WTC11 (cell line): ENCODE measurements at regions not wholly inside any gene's neighbourhood (a gene's known extent, or its start where the extent isn't known, plus 50 kb on each side); places are given as distances from the start of the nearest gene placed in this dataset.

Experiments
- ATAC-seq: fragments of 200-7000 bp; cut with Tn5 transposase; 2 replicates; pipeline ENCODE4 v1.10.0; 2021; ENCODE audit warnings: mild to moderate bottlenecking, moderate library complexity
- CTCF ChIA-PET: fragments of 300-600 bp; sonication (Branson Sonifier 250); formaldehyde crosslinking; loops from one replicate; lab custom pipeline; 2021; ENCODE audit warnings: antibody characterized with exemption; lab: Charles Lee
- POLR2A ChIA-PET: fragments of 350-600 bp; sonication (Branson Sonifier 250); formaldehyde crosslinking; loops from one replicate; lab custom pipeline; 2021; ENCODE audit warnings: antibody characterized with exemption; lab: Charles Lee
- DNase-seq: peaks from one replicate; pipeline ENCODE4 v3.0.0; 2021; ENCODE audit warnings: low spot score
- H3K27ac Mint-ChIP-seq: 2 replicates; pipeline ENCODE4 v1.8.0; 2021; ENCODE audit warnings: mixed read lengths
- H3K27me3 Mint-ChIP-seq: 2 replicates; pipeline ENCODE4 v1.8.0; 2021; ENCODE audit warnings: low read depth, mild to moderate bottlenecking, moderate library complexity, mixed read lengths
- H3K36me3 Mint-ChIP-seq: 2 replicates; pipeline ENCODE4 v1.8.0; 2021; ENCODE audit warnings: mixed read lengths
- H3K4me1 Mint-ChIP-seq: 2 replicates; pipeline ENCODE4 v1.8.0; 2022; ENCODE audit warnings: mixed read lengths
- H3K4me3 Mint-ChIP-seq: 2 replicates; pipeline ENCODE4 v1.8.0; 2021; ENCODE audit warnings: mild to moderate bottlenecking, moderate library complexity, mixed read lengths
- H3K9me3 Mint-ChIP-seq: 2 replicates; pipeline ENCODE4 v1.8.0; 2021; ENCODE audit warnings: mixed read lengths
- ATF1 ChIP-seq: sonication (generic); formaldehyde crosslinking; IDR thresholded peaks from 2 replicates; pipeline ENCODE4 v1.8.1; 2023; ENCODE audit warnings: mild to moderate bottlenecking, moderate library complexity, missing genetic modification reagents
- FOXK1 ChIP-seq: sonication (generic); formaldehyde crosslinking; IDR thresholded peaks from 2 replicates; pipeline ENCODE4 v1.8.0; 2022; ENCODE audit warnings: mild to moderate bottlenecking, moderate library complexity, missing genetic modification reagents
- HMGA2 ChIP-seq: fragments of 250-450 bp; sonication (Bioruptor Pico); IDR thresholded peaks from 2 replicates; pipeline ENCODE4 v1.4.0; 2021; ENCODE audit warnings: mild to moderate bottlenecking, moderate library complexity
- IRF2 ChIP-seq: sonication (generic); formaldehyde crosslinking; IDR thresholded peaks from 2 replicates; pipeline ENCODE4 v1.8.0; 2022; ENCODE audit warnings: low read depth, missing genetic modification reagents, borderline replicate concordance
- NFATC4 ChIP-seq: fragments of 250-450 bp; sonication (Bioruptor Pico); IDR thresholded peaks from 2 replicates; pipeline ENCODE4 v1.9.0; 2021; ENCODE audit warnings: mild to moderate bottlenecking
- NFYB ChIP-seq: sonication (generic); formaldehyde crosslinking; conservative IDR thresholded peaks from 2 replicates; pipeline ENCODE4 v1.8.0; 2022; ENCODE audit warnings: low read depth, missing genetic modification reagents
- RELA ChIP-seq: sonication (generic); formaldehyde crosslinking; IDR thresholded peaks from 2 replicates; pipeline ENCODE4 v1.8.1; 2022; ENCODE audit warnings: missing genetic modification reagents, mild to moderate bottlenecking, borderline replicate concordance
- SMAD3 ChIP-seq: sonication (generic); formaldehyde crosslinking; IDR thresholded peaks from 2 replicates; pipeline ENCODE4 v1.8.0; 2022; ENCODE audit warnings: missing genetic modification reagents, mild to moderate bottlenecking, borderline replicate concordance
- TEAD1 ChIP-seq: sonication (generic); formaldehyde crosslinking; IDR thresholded peaks from 2 replicates; pipeline ENCODE4 v1.8.0; 2022; ENCODE audit warnings: mild to moderate bottlenecking, missing genetic modification reagents
- ZNF121 ChIP-seq: sonication (generic); formaldehyde crosslinking; IDR thresholded peaks from 2 replicates; pipeline ENCODE4 v1.8.0; 2023; ENCODE audit warnings: missing genetic modification reagents
- ZNF232 ChIP-seq: sonication (generic); formaldehyde crosslinking; IDR thresholded peaks from 2 replicates; pipeline ENCODE4 v1.8.0; 2022; ENCODE audit warnings: mild to moderate bottlenecking, missing genetic modification reagents
- ZNF317 ChIP-seq: sonication (generic); formaldehyde crosslinking; IDR thresholded peaks from 2 replicates; pipeline ENCODE4 v1.8.1; 2023; ENCODE audit warnings: low read depth, mild to moderate bottlenecking, moderate library complexity, missing genetic modification reagents, borderline replicate concordance
- ZNF396 ChIP-seq: fragments of 250-450 bp; sonication (Bioruptor Pico); IDR thresholded peaks from 2 replicates; pipeline ENCODE4 v1.8.0; 2021; ENCODE audit warnings: mild to moderate bottlenecking, moderate library complexity, borderline replicate concordance
- TF ChIP-seq, protein P1 (sequence below): sonication (generic); formaldehyde crosslinking; IDR thresholded peaks from 2 replicates; pipeline ENCODE4 v1.8.1; 2023; ENCODE audit warnings: mild to moderate bottlenecking, missing genetic modification reagents, borderline replicate concordance
- TF ChIP-seq, protein P2 (sequence below): sonication (generic); formaldehyde crosslinking; IDR thresholded peaks from 2 replicates; pipeline ENCODE4 v1.8.0; 2022; ENCODE audit warnings: mild to moderate bottlenecking, missing genetic modification reagents
- TF ChIP-seq, protein P3 (sequence below): fragments of 250-450 bp; sonication (Bioruptor Pico); IDR thresholded peaks from 2 replicates; pipeline ENCODE4 v1.9.0; 2021; ENCODE audit warnings: mild to moderate bottlenecking
- TF ChIP-seq, protein P4 (sequence below): sonication (generic); formaldehyde crosslinking; conservative IDR thresholded peaks from 2 replicates; pipeline ENCODE4 v1.8.1; 2023; ENCODE audit warnings: mild to moderate bottlenecking, low read depth, missing genetic modification reagents, moderate library complexity
- TF ChIP-seq, protein P5 (sequence below): fragments of 250-450 bp; sonication (Bioruptor Pico); IDR thresholded peaks from 2 replicates; pipeline ENCODE4 v2.1.2; 2022; ENCODE audit warnings: mild to moderate bottlenecking, moderate library complexity
- TF ChIP-seq, protein P6 (sequence below): sonication (generic); formaldehyde crosslinking; conservative IDR thresholded peaks from 2 replicates; pipeline ENCODE4 v1.8.1; 2022; ENCODE audit warnings: mild to moderate bottlenecking, missing genetic modification reagents

DNA sequence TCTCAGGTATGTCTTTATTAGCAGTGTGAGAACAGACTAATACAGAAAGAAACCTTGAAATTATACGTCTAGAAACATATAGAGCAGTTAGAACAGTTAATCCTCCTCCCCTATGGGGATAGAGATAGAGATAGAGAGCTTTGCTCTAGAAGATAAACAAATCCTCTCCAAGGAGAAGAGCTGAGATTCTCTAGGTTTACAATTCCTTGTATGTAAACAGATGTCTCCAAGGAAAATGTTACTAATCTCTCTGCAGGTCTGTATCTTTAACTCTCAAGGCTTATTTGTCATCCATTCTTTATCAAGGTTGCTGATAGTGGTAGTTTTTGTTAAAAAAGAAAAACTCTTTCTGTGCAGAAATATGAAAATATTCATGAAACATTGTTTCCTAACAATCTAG, 282.1 kb upstream of the GIMD1 start:
- ChIA-PET CTCF (no interaction called here), POLR2A (no interaction called here)
- DNase-seq (no peak), ATAC-seq (no peak)
- Mint-ChIP-seq H3K4me3 (no peak overlapping the region), H3K36me3 (no peaks in the 10 kb centered on the region), H3K27me3 (no peaks in the 10 kb centered on the region), H3K9me3 (peaks cover 9% of the 10 kb centered on the region), H3K4me1 (no peaks in the 10 kb centered on the region), H3K27ac (no peak overlapping the region)
- TF ChIP-seq HMGA2 = no peak
- TF ChIP-seq NFATC4 (CRISPR knock-in tag) = no peak
- TF ChIP-seq, protein P1, sequence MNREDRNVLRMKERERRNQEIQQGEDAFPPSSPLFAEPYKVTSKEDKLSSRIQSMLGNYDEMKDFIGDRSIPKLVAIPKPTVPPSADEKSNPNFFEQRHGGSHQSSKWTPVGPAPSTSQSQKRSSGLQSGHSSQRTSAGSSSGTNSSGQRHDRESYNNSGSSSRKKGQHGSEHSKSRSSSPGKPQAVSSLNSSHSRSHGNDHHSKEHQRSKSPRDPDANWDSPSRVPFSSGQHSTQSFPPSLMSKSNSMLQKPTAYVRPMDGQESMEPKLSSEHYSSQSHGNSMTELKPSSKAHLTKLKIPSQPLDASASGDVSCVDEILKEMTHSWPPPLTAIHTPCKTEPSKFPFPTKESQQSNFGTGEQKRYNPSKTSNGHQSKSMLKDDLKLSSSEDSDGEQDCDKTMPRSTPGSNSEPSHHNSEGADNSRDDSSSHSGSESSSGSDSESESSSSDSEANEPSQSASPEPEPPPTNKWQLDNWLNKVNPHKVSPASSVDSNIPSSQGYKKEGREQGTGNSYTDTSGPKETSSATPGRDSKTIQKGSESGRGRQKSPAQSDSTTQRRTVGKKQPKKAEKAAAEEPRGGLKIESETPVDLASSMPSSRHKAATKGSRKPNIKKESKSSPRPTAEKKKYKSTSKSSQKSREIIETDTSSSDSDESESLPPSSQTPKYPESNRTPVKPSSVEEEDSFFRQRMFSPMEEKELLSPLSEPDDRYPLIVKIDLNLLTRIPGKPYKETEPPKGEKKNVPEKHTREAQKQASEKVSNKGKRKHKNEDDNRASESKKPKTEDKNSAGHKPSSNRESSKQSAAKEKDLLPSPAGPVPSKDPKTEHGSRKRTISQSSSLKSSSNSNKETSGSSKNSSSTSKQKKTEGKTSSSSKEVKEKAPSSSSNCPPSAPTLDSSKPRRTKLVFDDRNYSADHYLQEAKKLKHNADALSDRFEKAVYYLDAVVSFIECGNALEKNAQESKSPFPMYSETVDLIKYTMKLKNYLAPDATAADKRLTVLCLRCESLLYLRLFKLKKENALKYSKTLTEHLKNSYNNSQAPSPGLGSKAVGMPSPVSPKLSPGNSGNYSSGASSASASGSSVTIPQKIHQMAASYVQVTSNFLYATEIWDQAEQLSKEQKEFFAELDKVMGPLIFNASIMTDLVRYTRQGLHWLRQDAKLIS (CRISPR knock-in tag) = no peak
- no peak for TF ChIP-seq ZNF396 (CRISPR knock-in tag)

DNA sequence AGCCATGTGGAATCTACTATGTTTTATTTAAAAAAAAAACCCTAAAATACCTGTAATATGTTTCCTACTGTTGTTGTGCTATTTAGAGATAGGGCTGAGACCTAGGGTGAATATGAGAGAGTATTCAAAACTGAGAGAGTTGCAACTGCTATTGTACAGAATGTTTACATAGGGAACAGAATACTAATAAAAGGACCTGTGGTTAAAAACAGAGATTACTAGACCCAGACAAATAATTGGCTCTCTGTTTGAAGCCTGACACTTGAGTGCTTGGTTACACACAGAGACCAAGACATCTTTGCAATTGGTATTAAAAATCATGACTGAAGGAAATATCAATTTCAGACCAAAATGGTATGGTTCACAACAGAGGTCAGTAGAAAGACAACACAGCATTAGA, 278.9 kb upstream of the GIMD1 start:
- H3K27me3 Mint-ChIP-seq = no peaks in the 10 kb centered on the region
- H3K4me1 Mint-ChIP-seq = no peaks in the 10 kb centered on the region
- no peak overlapping the region for H3K4me3 Mint-ChIP-seq
- TF ChIP-seq ZNF317 (CRISPR knock-in tag) (no peak), ZNF232 (CRISPR knock-in tag) (no peak), FOXK1 (CRISPR knock-in tag) (no peak), NFYB (CRISPR knock-in tag) (no peak), SMAD3 (CRISPR knock-in tag) (no peak)
- TF ChIP-seq, protein P1 (CRISPR knock-in tag) = no peak
- TF ChIP-seq, protein P2, sequence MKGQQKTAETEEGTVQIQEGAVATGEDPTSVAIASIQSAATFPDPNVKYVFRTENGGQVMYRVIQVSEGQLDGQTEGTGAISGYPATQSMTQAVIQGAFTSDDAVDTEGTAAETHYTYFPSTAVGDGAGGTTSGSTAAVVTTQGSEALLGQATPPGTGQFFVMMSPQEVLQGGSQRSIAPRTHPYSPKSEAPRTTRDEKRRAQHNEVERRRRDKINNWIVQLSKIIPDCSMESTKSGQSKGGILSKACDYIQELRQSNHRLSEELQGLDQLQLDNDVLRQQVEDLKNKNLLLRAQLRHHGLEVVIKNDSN = no peak
- ChIA-PET CTCF (no interaction called here), POLR2A (no interaction called here)
- no peaks in the 10 kb centered on the region for H3K36me3 Mint-ChIP-seq
- H3K9me3 Mint-ChIP-seq = peaks cover 9% of the 10 kb centered on the region
- no peak for DNase-seq
- ATAC-seq = no peak
- no peak overlapping the region for H3K27ac Mint-ChIP-seq

DNA sequence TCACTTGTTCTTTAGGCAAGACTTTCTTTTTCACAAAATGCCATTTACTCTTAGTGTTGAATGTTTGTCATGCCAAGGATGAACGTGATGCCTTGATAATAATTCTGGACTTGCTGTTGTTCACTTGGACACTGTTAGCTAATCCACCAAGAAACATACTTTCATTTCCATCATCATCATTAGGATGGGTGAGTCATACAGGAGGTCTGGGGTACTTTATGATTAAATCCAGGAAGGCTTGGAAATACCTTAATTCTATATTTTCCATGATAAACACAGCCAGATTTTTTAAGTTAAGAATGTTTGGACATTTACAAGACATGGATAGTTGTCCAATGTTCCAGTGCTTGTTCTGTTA, 260.7 kb upstream of the GIMD1 start:
- Mint-ChIP-seq H3K36me3 (no peaks in the 10 kb centered on the region), H3K27ac (no peak overlapping the region), H3K9me3 (no peaks in the 10 kb centered on the region), H3K4me3 (no peak overlapping the region), H3K4me1 (no peaks in the 10 kb centered on the region), H3K27me3 (no peaks in the 10 kb centered on the region)
- CTCF ChIA-PET = interaction anchor here (0.6 kb wide), 1 partner anchor 11 kb away, joined by 3 read pairs; no protein-coding TSS in a partner anchor
- no peak for DNase-seq
- no peak for ATAC-seq
- POLR2A ChIA-PET = no interaction called here
- TF ChIP-seq NFYB (CRISPR knock-in tag) (no peak), ZNF121 (CRISPR knock-in tag) (no peak), IRF2 (CRISPR knock-in tag) (no peak), RELA (CRISPR knock-in tag) (no peak), TEAD1 (no peak), ATF1 (CRISPR knock-in tag) (no peak), ZNF396 (CRISPR knock-in tag) (no peak)
- TF ChIP-seq, protein P3, sequence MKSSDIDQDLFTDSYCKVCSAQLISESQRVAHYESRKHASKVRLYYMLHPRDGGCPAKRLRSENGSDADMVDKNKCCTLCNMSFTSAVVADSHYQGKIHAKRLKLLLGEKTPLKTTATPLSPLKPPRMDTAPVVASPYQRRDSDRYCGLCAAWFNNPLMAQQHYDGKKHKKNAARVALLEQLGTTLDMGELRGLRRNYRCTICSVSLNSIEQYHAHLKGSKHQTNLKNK (CRISPR knock-in tag) = no peak
- TF ChIP-seq, protein P4, sequence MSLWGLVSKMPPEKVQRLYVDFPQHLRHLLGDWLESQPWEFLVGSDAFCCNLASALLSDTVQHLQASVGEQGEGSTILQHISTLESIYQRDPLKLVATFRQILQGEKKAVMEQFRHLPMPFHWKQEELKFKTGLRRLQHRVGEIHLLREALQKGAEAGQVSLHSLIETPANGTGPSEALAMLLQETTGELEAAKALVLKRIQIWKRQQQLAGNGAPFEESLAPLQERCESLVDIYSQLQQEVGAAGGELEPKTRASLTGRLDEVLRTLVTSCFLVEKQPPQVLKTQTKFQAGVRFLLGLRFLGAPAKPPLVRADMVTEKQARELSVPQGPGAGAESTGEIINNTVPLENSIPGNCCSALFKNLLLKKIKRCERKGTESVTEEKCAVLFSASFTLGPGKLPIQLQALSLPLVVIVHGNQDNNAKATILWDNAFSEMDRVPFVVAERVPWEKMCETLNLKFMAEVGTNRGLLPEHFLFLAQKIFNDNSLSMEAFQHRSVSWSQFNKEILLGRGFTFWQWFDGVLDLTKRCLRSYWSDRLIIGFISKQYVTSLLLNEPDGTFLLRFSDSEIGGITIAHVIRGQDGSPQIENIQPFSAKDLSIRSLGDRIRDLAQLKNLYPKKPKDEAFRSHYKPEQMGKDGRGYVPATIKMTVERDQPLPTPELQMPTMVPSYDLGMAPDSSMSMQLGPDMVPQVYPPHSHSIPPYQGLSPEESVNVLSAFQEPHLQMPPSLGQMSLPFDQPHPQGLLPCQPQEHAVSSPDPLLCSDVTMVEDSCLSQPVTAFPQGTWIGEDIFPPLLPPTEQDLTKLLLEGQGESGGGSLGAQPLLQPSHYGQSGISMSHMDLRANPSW (CRISPR knock-in tag) = no peak
- TF ChIP-seq, protein P5, sequence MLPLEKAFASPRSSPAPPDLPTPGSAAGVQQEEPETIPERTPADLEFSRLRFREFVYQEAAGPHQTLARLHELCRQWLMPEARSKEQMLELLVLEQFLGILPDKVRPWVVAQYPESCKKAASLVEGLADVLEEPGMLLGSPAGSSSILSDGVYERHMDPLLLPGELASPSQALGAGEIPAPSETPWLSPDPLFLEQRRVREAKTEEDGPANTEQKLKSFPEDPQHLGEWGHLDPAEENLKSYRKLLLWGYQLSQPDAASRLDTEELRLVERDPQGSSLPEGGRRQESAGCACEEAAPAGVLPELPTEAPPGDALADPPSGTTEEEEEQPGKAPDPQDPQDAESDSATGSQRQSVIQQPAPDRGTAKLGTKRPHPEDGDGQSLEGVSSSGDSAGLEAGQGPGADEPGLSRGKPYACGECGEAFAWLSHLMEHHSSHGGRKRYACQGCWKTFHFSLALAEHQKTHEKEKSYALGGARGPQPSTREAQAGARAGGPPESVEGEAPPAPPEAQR (CRISPR knock-in tag) = no peak
- TF ChIP-seq, protein P6, sequence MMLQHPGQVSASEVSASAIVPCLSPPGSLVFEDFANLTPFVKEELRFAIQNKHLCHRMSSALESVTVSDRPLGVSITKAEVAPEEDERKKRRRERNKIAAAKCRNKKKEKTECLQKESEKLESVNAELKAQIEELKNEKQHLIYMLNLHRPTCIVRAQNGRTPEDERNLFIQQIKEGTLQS (CRISPR knock-in tag) = no peak
